Suprapubic skin (tissue), 4 donors: ENCODE measurements at regions not wholly inside any gene's neighbourhood (a gene's known extent, or its start where the extent isn't known, plus 50 kb on each side); places are given as distances from the start of the nearest gene placed in this dataset.
"Not testable (repeated sequence)": the region's sequence is repeated elsewhere in the genome, so short reads cannot be mapped to it uniquely, and the experiment has no call there.

Experiments
- DNase-seq, 2 donors: peaks; one replicate each; pipeline ENCODE4 v3.0.0-alpha.2; 2019; ENCODE audit warnings: low spot score in 2 of 2
- H3K27ac ChIP-seq: fragments of 200-600 bp; sonication (generic); one replicate; pipeline ENCODE4 v1.5.1; 2019
- H3K27me3 ChIP-seq: fragments of 200-600 bp; sonication (generic); one replicate; pipeline ENCODE4 v1.5.1; 2019
- H3K36me3 ChIP-seq: fragments of 200-600 bp; sonication (generic); one replicate; pipeline ENCODE4 v1.5.1; 2019
- H3K4me1 ChIP-seq: fragments of 200-600 bp; sonication (generic); one replicate; pipeline ENCODE4 v1.5.1; 2019
- H3K4me3 ChIP-seq: fragments of 200-600 bp; sonication (generic); one replicate; pipeline ENCODE4 v1.5.1; 2019; ENCODE audit warnings: mild to moderate bottlenecking
- H3K9me3 ChIP-seq: fragments of 200-600 bp; sonication (generic); one replicate; pipeline ENCODE4 v1.5.1; 2019
- EP300 ChIP-seq: sonication (generic); formaldehyde crosslinking; IDR thresholded peaks from one replicate; pipeline ENCODE4 v1.6.1; 2017; ENCODE audit warnings: antibody characterized with exemption
- POLR2A ChIP-seq, 2 donors: fragments of 450-650 bp; IDR thresholded peaks; one replicate each; pipeline ENCODE4 v1.6.1; 2017; ENCODE audit warnings: antibody characterized with exemption in 2 of 2, mild to moderate bottlenecking in 2 of 2, moderate library complexity in 2 of 2
- POLR2AphosphoS5 ChIP-seq, 3 donors: sonication (generic); formaldehyde crosslinking; IDR thresholded peaks; one replicate each; pipeline ENCODE4 v1.6.1; 2017; ENCODE audit warnings: antibody characterized with exemption in 3 of 3
- WGBS: methylation state at CpG from one replicate; pipeline ENCODE4 v1.1.5; 2018; 5-methylcytosine and 5-hydroxymethylcytosine counted together
- TF ChIP-seq, protein P1 (sequence below), 2 donors: fragments of 200-600 bp in 1 of 2; fragments of 450-650 bp in 1 of 2; sonication (generic) in 1 of 2; IDR thresholded peaks; one replicate each; pipeline ENCODE4 v1.5.1; 2016 to 2019; ENCODE audit warnings: antibody characterized with exemption in 2 of 2, mild to moderate bottlenecking in 1 of 2, moderate library complexity in 1 of 2

DNA sequence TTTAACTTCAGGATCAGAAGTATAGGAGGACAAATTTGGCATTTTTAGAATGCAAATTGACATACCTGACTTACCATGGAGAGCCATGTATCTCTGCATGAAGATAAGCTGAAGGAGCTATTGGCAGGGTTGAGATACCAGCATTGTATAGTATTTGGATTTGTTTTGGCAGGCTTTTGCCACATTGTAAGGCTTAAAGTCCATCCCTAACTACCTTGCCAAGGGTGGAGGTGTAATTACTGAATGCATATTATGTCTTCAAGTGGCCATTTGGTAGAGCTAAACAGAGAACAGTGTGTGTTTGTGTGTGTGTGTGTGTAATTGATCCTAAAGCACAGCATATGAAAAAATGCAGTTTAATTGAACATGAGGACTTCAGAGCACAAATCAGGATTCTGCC, 324.7 kb downstream of the FAM170A start:
- Histone ChIP-seq H3K27ac (no peak overlapping the region), H3K9me3 (no peaks in the 10 kb centered on the region), H3K27me3 (no peaks in the 10 kb centered on the region), H3K4me1 (no peaks in the 10 kb centered on the region), H3K4me3 (no peak overlapping the region), H3K36me3 (no peaks in the 10 kb centered on the region)
- TF ChIP-seq POLR2AphosphoS5 (IDR thresholded peaks at IDR 0.05): no peak
- no peak for TF ChIP-seq POLR2A (IDR thresholded peaks at IDR 0.05)
- TF ChIP-seq, protein P1, sequence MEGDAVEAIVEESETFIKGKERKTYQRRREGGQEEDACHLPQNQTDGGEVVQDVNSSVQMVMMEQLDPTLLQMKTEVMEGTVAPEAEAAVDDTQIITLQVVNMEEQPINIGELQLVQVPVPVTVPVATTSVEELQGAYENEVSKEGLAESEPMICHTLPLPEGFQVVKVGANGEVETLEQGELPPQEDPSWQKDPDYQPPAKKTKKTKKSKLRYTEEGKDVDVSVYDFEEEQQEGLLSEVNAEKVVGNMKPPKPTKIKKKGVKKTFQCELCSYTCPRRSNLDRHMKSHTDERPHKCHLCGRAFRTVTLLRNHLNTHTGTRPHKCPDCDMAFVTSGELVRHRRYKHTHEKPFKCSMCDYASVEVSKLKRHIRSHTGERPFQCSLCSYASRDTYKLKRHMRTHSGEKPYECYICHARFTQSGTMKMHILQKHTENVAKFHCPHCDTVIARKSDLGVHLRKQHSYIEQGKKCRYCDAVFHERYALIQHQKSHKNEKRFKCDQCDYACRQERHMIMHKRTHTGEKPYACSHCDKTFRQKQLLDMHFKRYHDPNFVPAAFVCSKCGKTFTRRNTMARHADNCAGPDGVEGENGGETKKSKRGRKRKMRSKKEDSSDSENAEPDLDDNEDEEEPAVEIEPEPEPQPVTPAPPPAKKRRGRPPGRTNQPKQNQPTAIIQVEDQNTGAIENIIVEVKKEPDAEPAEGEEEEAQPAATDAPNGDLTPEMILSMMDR (IDR thresholded peaks at IDR 0.05): no peak
- no peak for TF ChIP-seq EP300
- DNase-seq: no peak

DNA sequence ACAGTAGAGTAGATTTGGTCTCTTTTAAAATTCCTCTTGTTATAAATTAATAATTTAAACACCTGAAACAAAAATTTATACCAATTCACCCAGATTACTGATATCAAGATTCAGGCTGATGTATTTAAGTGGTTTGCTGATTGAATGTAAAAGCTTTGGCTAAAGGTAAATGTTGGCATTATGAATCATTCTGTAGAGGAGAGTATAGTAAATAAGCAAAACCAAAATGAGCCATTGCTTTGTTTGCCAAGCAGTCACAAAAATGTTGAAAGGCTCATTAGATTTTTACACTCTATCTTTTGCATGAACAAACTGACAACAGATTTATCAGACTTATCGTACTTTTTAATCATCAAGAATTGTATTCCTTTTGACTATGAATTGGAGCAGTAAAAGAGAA, 332.6 kb downstream of the FAM170A start:
- DNase-seq: no peak
- Histone ChIP-seq H3K27ac (no peak overlapping the region), H3K9me3 (no peaks in the 10 kb centered on the region), H3K4me3 (no peak overlapping the region), H3K27me3 (no peaks in the 10 kb centered on the region), H3K36me3 (no peaks in the 10 kb centered on the region), H3K4me1 (no peaks in the 10 kb centered on the region)
- TF ChIP-seq EP300 (no peak), POLR2A (IDR thresholded peaks at IDR 0.05) (no peak), POLR2AphosphoS5 (IDR thresholded peaks at IDR 0.05) (no peak)
- TF ChIP-seq, protein P1 (IDR thresholded peaks at IDR 0.05): no peak
- WGBS: 87% methylated on average over 1 of the region's 1 CpG

DNA sequence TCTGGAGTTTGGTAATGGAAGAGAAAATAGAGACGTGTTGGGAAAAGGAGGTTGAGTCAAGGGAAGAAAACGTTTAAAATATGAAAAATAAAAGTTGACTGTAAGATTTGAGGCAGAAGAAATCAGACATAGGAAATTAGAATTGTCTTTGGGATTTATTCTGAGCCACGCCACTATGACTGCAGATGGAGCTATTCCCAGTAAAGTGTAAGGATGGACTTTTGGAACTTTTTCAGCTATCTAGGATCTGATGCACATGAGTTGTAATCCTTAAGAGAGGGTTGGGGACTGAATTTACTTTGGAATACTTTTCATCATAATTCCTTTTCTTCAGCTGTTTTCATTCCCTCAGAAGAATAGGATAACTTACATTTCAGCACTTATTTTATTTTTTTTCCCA, 336.7 kb downstream of the FAM170A start:
- 61% methylated on average over 3 of the region's 3 CpGs for WGBS
- no peak overlapping the region for H3K4me3 ChIP-seq
- H3K36me3 ChIP-seq: no peaks in the 10 kb centered on the region
- H3K9me3 ChIP-seq: no peaks in the 10 kb centered on the region
- H3K4me1 ChIP-seq: no peaks in the 10 kb centered on the region
- H3K27ac ChIP-seq: no peak overlapping the region
- no peaks in the 10 kb centered on the region for H3K27me3 ChIP-seq
- DNase-seq: no peak
- TF ChIP-seq EP300: no peak
- TF ChIP-seq, protein P1 (IDR thresholded peaks at IDR 0.05): peak in 1 of 2 donors; percentile 5
- no peak for TF ChIP-seq POLR2AphosphoS5 (IDR thresholded peaks at IDR 0.05)

DNA sequence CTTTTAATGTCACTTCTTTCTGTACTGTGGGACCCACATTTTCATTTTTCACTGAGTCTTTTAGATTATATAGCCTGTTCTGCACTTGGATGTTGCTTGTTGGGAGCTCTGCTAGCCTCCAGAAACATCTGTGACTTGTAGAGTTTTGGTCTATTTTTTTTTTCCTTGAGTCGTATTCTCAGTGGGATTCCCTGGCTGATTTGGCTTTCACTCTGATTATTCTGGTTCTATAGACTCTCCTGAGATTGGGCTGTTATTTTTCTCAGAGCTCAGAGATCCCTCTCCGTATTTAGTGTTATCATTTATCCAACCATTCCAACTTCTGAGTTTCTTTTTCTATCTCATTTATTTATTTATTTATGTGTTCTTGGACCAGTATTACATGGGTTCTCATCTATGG, 339.3 kb downstream of the FAM170A start:
- Histone ChIP-seq H3K4me1 (no peaks in the 10 kb centered on the region), H3K27ac (no peak overlapping the region), H3K36me3 (no peaks in the 10 kb centered on the region), H3K4me3 (no peak overlapping the region), H3K27me3 (no peaks in the 10 kb centered on the region), H3K9me3 (no peaks in the 10 kb centered on the region)
- WGBS: 77% methylated on average over 2 of the region's 2 CpGs
- no peak for DNase-seq
- TF ChIP-seq EP300 (no peak), POLR2AphosphoS5 (IDR thresholded peaks at IDR 0.05) (no peak), POLR2A (IDR thresholded peaks at IDR 0.05) (no peak)
- TF ChIP-seq, protein P1 (IDR thresholded peaks at IDR 0.05): no peak

DNA sequence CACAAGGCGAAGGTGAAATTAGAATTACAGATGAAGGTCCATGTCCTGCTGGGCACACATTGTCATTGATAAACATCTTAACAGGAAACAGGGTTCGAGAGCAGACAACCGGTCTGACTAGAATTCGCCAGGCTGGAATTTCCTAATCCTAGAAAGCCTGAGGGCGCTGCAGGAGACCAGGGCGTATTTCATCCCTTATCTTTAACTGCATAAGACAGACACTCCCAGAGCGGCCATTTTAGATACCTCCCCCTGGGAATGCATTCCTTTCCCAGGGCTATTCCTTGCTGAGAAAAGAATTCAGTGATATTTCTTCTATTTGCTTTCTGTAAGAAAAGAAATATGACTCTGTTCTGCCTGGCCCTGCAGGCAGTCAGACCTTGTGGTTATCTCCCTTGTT, 357.7 kb downstream of the FAM170A start:
- H3K4me1 ChIP-seq, H3K27me3 ChIP-seq, H3K36me3 ChIP-seq, DNase-seq, H3K4me3 ChIP-seq, H3K9me3 ChIP-seq, H3K27ac ChIP-seq: not testable (repeated sequence)
- 65% methylated on average over 7 of the region's 7 CpGs for WGBS

DNA sequence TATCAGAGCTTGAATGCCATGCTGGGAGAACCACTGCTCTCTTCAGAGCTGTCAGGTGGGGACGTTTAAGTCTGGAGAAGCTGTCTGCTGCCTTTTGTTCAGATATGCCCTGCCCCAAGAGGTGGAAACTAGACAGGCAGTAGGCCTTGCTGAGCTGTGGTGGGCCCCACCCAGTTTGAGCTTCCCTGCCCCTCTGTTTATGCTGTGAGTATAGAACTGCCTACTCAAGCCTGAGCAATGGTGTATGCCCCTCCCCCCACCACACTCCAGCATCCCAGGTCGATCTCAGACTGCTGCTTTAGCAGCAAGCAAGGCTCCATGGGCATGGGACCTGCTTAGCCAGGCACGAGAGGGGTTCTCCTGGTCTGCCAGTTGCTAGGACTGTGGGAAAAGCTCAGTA, 362.3 kb downstream of the FAM170A start:
- WGBS: no CpG with 5 or more reads among the region's 3 CpGs
- H3K27me3 ChIP-seq: no peaks in the 10 kb centered on the region
- H3K4me1 ChIP-seq: no peaks in the 10 kb centered on the region
- no peak overlapping the region for H3K4me3 ChIP-seq
- peaks cover 3% of the 10 kb centered on the region for H3K9me3 ChIP-seq
- DNase-seq: no peak
- no peaks in the 10 kb centered on the region for H3K36me3 ChIP-seq
- H3K27ac ChIP-seq: no peak overlapping the region
- TF ChIP-seq POLR2AphosphoS5 (IDR thresholded peaks at IDR 0.05): no peak
- TF ChIP-seq POLR2A (IDR thresholded peaks at IDR 0.05): no peak
- TF ChIP-seq EP300: no peak
- TF ChIP-seq, protein P1 (IDR thresholded peaks at IDR 0.05): no peak
